Testis (tissue), 2 donors: ENCODE measurements at regions not wholly inside any gene's neighbourhood (a gene's known extent, or its start where the extent isn't known, plus 50 kb on each side); places are given as distances from the start of the nearest gene placed in this dataset.
A peak's percentile ranks its signal among the peaks of the same experiment; 100 is the strongest.
"Not testable (repeated sequence)": the region's sequence is repeated elsewhere in the genome, so short reads cannot be mapped to it uniquely, and the experiment has no call there.

ENCODE experiments used
- DNase-seq: peaks from one replicate; pipeline ENCODE4 v3.0.0-alpha.2; 2019
- H3K27ac ChIP-seq, 2 donors: fragments of 200-600 bp; sonication (generic); one replicate each; pipeline ENCODE4 v1.5.1; 2019
- H3K27me3 ChIP-seq: fragments of 200-600 bp; sonication (generic); one replicate; pipeline ENCODE4 v1.5.1; 2019
- H3K36me3 ChIP-seq: fragments of 200-600 bp; sonication (generic); one replicate; pipeline ENCODE4 v1.5.1; 2017; ENCODE audit warnings: low read depth; ENCODE audit errors: missing control alignments
- H3K4me1 ChIP-seq: fragments of 200-600 bp; sonication (generic); one replicate; pipeline ENCODE4 v1.5.1; 2019
- H3K4me3 ChIP-seq, 2 donors: fragments of 200-600 bp; sonication (generic); one replicate each; pipeline ENCODE4 v1.5.1; 2017 to 2019
- H3K9me3 ChIP-seq: fragments of 200-600 bp; sonication (generic); one replicate; pipeline ENCODE4 v1.5.1; 2017
- WGBS, 2 donors: methylation state at CpG; one replicate each; pipeline ENCODE4 v1.1.5; 2018; 5-methylcytosine and 5-hydroxymethylcytosine counted together
- intact Hi-C: fragments of 100-400 bp; cut with DNase I; formaldehyde crosslinking; loops from one replicate; pipeline ENCODE4 v1.15.1; 2023; ENCODE audit warnings: low total_unique reads

DNA sequence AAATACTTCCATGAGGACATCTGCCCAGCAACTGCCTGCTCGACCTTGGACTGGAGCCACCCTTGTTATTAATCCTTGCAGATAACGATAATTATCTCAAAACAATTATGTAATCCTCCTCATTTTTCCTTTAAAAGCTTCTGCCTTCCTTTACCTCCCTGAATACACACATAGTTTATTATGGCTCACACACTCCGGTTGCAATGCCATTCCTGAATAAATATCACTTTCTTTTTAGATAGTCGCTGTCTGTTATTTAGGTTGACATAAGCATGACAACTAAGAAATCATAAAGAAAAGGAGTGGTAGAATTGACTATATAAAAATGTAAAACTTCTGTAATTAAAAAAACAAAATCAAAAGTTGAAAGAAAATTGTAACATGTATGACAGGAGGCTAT lies 64.8 kb downstream of the B4GALT7 start:
- DNase-seq, H3K36me3 ChIP-seq, H3K4me1 ChIP-seq, H3K27ac ChIP-seq, H3K27me3 ChIP-seq, H3K9me3 ChIP-seq, H3K4me3 ChIP-seq, intact Hi-C loops: not testable (repeated sequence)
- WGBS, 2 donors, result 34 to 60% methylated on average over 4 of the region's 4 CpGs

DNA sequence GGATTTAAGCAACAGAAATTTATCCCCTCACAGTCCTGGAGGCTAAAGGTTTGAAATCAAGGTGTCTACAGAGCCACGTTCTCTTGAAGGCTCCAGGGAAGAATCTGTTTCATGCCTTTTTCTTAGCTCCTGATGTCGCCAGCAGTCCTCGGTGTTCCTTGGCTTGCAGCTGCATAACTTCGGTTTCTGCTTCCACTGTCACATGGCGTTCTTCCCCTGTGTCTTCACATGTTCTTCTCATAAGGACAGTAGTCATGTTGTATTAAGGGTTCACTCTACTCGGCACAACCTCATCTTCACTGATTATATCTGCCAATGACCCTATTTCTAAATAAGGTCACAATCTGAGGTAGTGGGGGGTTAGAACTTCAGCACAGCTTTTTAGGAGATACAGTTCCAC lies 65.2 kb downstream of the B4GALT7 start:
- H3K27ac ChIP-seq, DNase-seq, H3K27me3 ChIP-seq, H3K4me3 ChIP-seq, intact Hi-C loops, H3K9me3 ChIP-seq, H3K36me3 ChIP-seq, H3K4me1 ChIP-seq: not testable (repeated sequence)
- 16 to 36% methylated on average over 3 to 6 of the region's 6 CpGs for WGBS, 2 donors

GRCh38 chr5:177665960-177666359 lies 66.0 kb downstream of the B4GALT7 start:
- H3K4me3 ChIP-seq, H3K27ac ChIP-seq, H3K9me3 ChIP-seq, H3K4me1 ChIP-seq, H3K36me3 ChIP-seq, intact Hi-C loops, DNase-seq, H3K27me3 ChIP-seq: not testable (repeated sequence)
- 61 to 76% methylated on average over 2 of the region's 3 CpGs for WGBS, 2 donors

DNA sequence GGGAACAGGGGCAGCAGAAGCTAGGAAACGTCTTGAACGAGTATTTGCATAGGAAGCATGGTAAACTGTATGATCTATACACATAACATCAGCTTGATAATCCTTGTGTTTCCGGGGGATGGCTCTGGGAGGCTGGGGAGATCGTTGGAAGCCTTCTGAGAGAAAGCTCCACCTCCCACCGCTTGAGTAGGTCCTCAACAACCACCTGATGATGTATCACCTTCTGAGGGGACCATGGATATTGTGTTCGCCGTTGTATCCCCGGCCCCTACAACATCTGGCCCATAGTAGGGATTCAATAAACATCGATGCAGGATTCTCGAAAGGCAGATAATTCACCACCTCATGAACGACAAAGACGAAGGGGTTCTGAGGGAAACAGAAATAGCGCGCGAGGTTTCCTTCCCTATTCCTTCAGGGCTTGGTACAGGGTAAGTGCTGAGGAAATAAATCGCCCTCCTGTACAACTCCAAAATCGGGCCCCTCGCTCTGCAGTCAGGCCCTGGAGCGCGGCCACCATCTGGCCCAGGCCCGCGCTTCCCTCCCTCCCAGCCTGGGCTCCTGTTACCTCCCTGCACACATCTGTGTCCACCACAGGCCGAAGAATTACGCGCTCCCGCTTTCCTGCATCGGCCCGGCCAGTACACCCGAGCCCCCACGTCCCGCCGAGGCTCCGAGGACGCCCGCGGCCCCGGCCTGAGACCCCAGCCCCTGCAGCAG lies 71.3 kb downstream of the B4GALT7 start:
- H3K27me3 ChIP-seq, H3K36me3 ChIP-seq, H3K9me3 ChIP-seq, intact Hi-C loops, H3K27ac ChIP-seq, H3K4me1 ChIP-seq, DNase-seq: not testable (repeated sequence)
- 0% methylated on average over 7 of the region's 37 CpGs; no CpG with 5 or more reads in 1 of the 2 donors for WGBS, 2 donors
- peak overlapping the region in 1 of 2 donors; percentile 48 for H3K4me3 ChIP-seq

- WGBS, 2 donors, result 3% methylated on average over 50 of the region's 110 CpGs; no CpG with 5 or more reads in 1 of the 2 donors
Observed at GRCh38 chr5:177671755-177672690, 72.1 kb downstream of the B4GALT7 start.

More at GRCh38 chr5:177671755-177672690, 72.1 kb downstream of the B4GALT7 start:
- peak; percentile 86 for DNase-seq
- intact Hi-C loops, H3K4me1 ChIP-seq, H3K36me3 ChIP-seq, H3K27me3 ChIP-seq, H3K9me3 ChIP-seq: not testable (repeated sequence)
- Histone ChIP-seq H3K4me3 (peak overlapping the region; percentile 51 to 62), H3K27ac (peak overlapping the region in 1 of 2 donors; percentile 79)
